A549 (cell line): ENCODE measurements at regions not wholly inside any gene's neighbourhood (a gene's known extent, or its start where the extent isn't known, plus 50 kb on each side); places are given as distances from the start of the nearest gene placed in this dataset.

Experiments
- HDAC2 ChIP-seq: fragments of 200-600 bp; sonication (generic); IDR thresholded peaks from 2 replicates; pipeline ENCODE4 v1.6.1; 2016
- POLR2A ChIP-seq: IDR thresholded peaks from 2 replicates; pipeline ENCODE4 v1.6.1; 2012; ENCODE audit warnings: mild to moderate bottlenecking, low read length
- RARB ChIP-seq: fragments of 250-450 bp; sonication (Bioruptor Pico); IDR thresholded peaks from 2 replicates; pipeline ENCODE4 v1.8.0; 2021; ENCODE audit warnings: mild to moderate bottlenecking, moderate library complexity
- RCOR1 ChIP-seq: fragments of 150-350 bp; IDR thresholded peaks from 2 replicates; pipeline ENCODE4 v1.6.1; 2014; ENCODE audit warnings: antibody characterized with exemption, low read length, low read depth
- RFX5 ChIP-seq: fragments of 450-650 bp; IDR thresholded peaks from 2 replicates; pipeline ENCODE4 v1.7.1; 2014; ENCODE audit warnings: antibody characterized with exemption, mild to moderate bottlenecking, moderate library complexity
- SMC3 ChIP-seq: fragments of >200 bp; sonication (Bioruptor Twin); formaldehyde crosslinking; IDR thresholded peaks from 3 replicates; pipeline ENCODE4 v1.6.1; 2018; ENCODE audit warnings: inconsistent platforms
- TF ChIP-seq, protein P1 (sequence below): fragments of >200 bp; sonication (Bioruptor Twin); formaldehyde crosslinking; IDR thresholded peaks from 3 replicates; pipeline ENCODE4 v1.5.1; 2016

DNA sequence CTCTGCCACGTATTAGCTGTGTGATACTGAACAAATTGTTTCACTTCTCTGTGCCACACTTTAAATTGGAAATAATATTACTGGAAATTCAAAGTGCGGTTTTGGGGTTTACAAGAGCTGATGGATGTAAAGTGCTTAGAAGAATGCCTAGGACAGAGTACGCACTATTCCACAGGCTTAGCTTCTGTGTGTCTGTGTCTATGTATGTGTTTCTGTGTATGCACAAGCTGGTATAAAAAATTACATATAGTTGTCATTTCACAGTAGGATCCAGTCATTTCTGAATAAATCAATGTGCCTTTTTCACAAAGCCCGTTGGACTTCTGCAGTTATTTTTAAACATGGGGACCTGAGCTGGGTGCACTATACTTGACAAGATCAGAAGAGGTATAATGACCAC, 370.4 kb downstream of the TUSC7 start:
- no peak for TF ChIP-seq SMC3
- TF ChIP-seq RFX5 = no peak
- TF ChIP-seq, protein P1, sequence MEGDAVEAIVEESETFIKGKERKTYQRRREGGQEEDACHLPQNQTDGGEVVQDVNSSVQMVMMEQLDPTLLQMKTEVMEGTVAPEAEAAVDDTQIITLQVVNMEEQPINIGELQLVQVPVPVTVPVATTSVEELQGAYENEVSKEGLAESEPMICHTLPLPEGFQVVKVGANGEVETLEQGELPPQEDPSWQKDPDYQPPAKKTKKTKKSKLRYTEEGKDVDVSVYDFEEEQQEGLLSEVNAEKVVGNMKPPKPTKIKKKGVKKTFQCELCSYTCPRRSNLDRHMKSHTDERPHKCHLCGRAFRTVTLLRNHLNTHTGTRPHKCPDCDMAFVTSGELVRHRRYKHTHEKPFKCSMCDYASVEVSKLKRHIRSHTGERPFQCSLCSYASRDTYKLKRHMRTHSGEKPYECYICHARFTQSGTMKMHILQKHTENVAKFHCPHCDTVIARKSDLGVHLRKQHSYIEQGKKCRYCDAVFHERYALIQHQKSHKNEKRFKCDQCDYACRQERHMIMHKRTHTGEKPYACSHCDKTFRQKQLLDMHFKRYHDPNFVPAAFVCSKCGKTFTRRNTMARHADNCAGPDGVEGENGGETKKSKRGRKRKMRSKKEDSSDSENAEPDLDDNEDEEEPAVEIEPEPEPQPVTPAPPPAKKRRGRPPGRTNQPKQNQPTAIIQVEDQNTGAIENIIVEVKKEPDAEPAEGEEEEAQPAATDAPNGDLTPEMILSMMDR = no peak
- TF ChIP-seq POLR2A = no peak
- TF ChIP-seq HDAC2 = no peak
- TF ChIP-seq RARB (CRISPR knock-in tag) = no peak
- TF ChIP-seq RCOR1 = no peak
